ENCODE measurements at regions not wholly inside any gene's neighbourhood (a gene's known extent, or its start where the extent isn't known, plus 50 kb on each side); places are given as distances from the start of the nearest gene placed in this dataset.

GRCh38 chr13:50612717-50613116 is 230.8 kb downstream of the DLEU7 start:
- H3K4me3 ChIP-seq (ENCODE audit: low read length): no peak overlapping the region
- DNase-seq (ENCODE audit: low read depth): no peak
- TF ChIP-seq CTCF (conservative IDR thresholded peaks at IDR 0.05; ENCODE audit: low read depth, low read length): no peak

- no peak overlapping the region for H3K4me3 ChIP-seq (ENCODE audit: low read length)
- TF ChIP-seq CTCF (conservative IDR thresholded peaks at IDR 0.05; ENCODE audit: low read depth, low read length): no peak
- no peak for DNase-seq (ENCODE audit: low read depth)
Observed at GRCh38 chr13:50613356-50613831, 230.1 kb downstream of the DLEU7 start.

GRCh38 chr13:50615234-50615633 is 228.3 kb downstream of the DLEU7 start:
- H3K4me3 ChIP-seq (ENCODE audit: low read length): no peak overlapping the region
- no peak for DNase-seq (ENCODE audit: low read depth)
- TF ChIP-seq CTCF (conservative IDR thresholded peaks at IDR 0.05; ENCODE audit: low read depth, low read length): no peak

- H3K4me3 ChIP-seq (ENCODE audit: low read length): no peak overlapping the region
- TF ChIP-seq CTCF (conservative IDR thresholded peaks at IDR 0.05; ENCODE audit: low read depth, low read length): no peak
- no peak for DNase-seq (ENCODE audit: low read depth)
Observed at GRCh38 chr13:50616101-50616500, 227.4 kb downstream of the DLEU7 start.

- no peak for DNase-seq (ENCODE audit: low read depth)
- H3K4me3 ChIP-seq (ENCODE audit: low read length): no peak overlapping the region
- no peak for TF ChIP-seq CTCF (conservative IDR thresholded peaks at IDR 0.05; ENCODE audit: low read depth, low read length)
Observed at GRCh38 chr13:50617134-50617721, 226.3 kb downstream of the DLEU7 start.

GRCh38 chr13:50618206-50618605 is 225.3 kb downstream of the DLEU7 start:
- no peak for TF ChIP-seq CTCF (conservative IDR thresholded peaks at IDR 0.05; ENCODE audit: low read depth, low read length)
- no peak overlapping the region for H3K4me3 ChIP-seq (ENCODE audit: low read length)
- no peak for DNase-seq (ENCODE audit: low read depth)

- no peak for DNase-seq (ENCODE audit: low read depth)
- no peak for TF ChIP-seq CTCF (conservative IDR thresholded peaks at IDR 0.05; ENCODE audit: low read depth, low read length)
- H3K4me3 ChIP-seq (ENCODE audit: low read length): no peak overlapping the region
Observed at GRCh38 chr13:50626101-50626547, 217.4 kb downstream of the DLEU7 start.
